ENCODE measurements at regions not wholly inside any gene's neighbourhood (a gene's known extent, or its start where the extent isn't known, plus 50 kb on each side); places are given as distances from the start of the nearest gene placed in this dataset.
A peak's percentile ranks its signal among the peaks of the same experiment; 100 is the strongest.

GRCh38 chr12:24742378-24742777 lies 206.5 kb downstream of the BCAT1 start:
- peak in 2 of 4 experiments; percentile 15 to 33 for DNase-seq (ENCODE audit: extremely low read depth in 1 of 4, low spot score in 3 of 4)
- ChIA-PET POLR2A (no interaction called here), CTCF (ENCODE audit: low intra/inter-chr PET ratio) (no interaction called here)
- peak; percentile 19 for FAIRE-seq
- Histone ChIP-seq H3K27ac (ENCODE audit: extremely low read depth, low read depth, low read length) (no peak overlapping the region), H3K4me3 (no peak overlapping the region), H3K79me2 (ENCODE audit: control insufficient read depth, insufficient read depth, low read length) (no peaks in the 10 kb centered on the region), H2AFZ (ENCODE audit: low read depth, low read length) (peak overlapping the region; percentile 34), H3K27me3 (ENCODE audit: control insufficient read depth in 2 of 2, insufficient read depth in 2 of 2, low read length in 2 of 2) (no peaks in the 10 kb centered on the region), H3K9me3 (replicated peaks; ENCODE audit: control insufficient read depth, insufficient read depth, low read depth, low read length) (no peaks in the 10 kb centered on the region), H3K9ac (ENCODE audit: insufficient read depth in 1 of 2, low read depth in 2 of 2, low read length in 2 of 2) (no peak overlapping the region), H3K9me1 (ENCODE audit: control insufficient read depth, insufficient read depth, low read length) (no peaks in the 10 kb centered on the region), H3K4me2 (ENCODE audit: insufficient read depth, low read length) (no peak overlapping the region), H3K36me3 (ENCODE audit: control insufficient read depth, insufficient read depth, low read length) (no peaks in the 10 kb centered on the region), H4K20me1 (replicated peaks; ENCODE audit: control insufficient read depth, insufficient read depth, low read length) (no peaks in the 10 kb centered on the region), H3K4me1 (replicated peaks in 1 of 2; ENCODE audit: control insufficient read depth in 2 of 2, insufficient read depth in 2 of 2, low read length in 2 of 2) (peaks cover 12 to 17% of the 10 kb centered on the region in 2 experiments; a peak in 4 of 5 replicates)
- peak; percentile 43; the same call in 2 of the 3 replicates for ATAC-seq
- WGBS (ENCODE audit: insufficient coverage, low coverage, missing lambda C conversion rate): 51% methylated on average over 5 of the region's 5 CpGs
- in situ Hi-C loops (cut with MboI): no loop called here
- BruUV-seq (replicated peaks): no TSS peak
- intact Hi-C loops (cut with micrococcal nuclease): no loop called here
- no peak for TF ChIP-seq POLR2G (IDR thresholded peaks at IDR 0.05; ENCODE audit: low read depth, low read length)
- no peak for TF ChIP-seq REST (IDR thresholded peaks at IDR 0.05; ENCODE audit: borderline replicate concordance)
- TF ChIP-seq REST (CRISPR knock-in tag; IDR thresholded peaks at IDR 0.05; ENCODE audit: low read depth): no peak
- TF ChIP-seq KLF13 (tag; IDR thresholded peaks at IDR 0.05; ENCODE audit: borderline replicate concordance, low read depth): no peak
- no peak for TF ChIP-seq L3MBTL2 (IDR thresholded peaks at IDR 0.05)
- TF ChIP-seq, protein P1, sequence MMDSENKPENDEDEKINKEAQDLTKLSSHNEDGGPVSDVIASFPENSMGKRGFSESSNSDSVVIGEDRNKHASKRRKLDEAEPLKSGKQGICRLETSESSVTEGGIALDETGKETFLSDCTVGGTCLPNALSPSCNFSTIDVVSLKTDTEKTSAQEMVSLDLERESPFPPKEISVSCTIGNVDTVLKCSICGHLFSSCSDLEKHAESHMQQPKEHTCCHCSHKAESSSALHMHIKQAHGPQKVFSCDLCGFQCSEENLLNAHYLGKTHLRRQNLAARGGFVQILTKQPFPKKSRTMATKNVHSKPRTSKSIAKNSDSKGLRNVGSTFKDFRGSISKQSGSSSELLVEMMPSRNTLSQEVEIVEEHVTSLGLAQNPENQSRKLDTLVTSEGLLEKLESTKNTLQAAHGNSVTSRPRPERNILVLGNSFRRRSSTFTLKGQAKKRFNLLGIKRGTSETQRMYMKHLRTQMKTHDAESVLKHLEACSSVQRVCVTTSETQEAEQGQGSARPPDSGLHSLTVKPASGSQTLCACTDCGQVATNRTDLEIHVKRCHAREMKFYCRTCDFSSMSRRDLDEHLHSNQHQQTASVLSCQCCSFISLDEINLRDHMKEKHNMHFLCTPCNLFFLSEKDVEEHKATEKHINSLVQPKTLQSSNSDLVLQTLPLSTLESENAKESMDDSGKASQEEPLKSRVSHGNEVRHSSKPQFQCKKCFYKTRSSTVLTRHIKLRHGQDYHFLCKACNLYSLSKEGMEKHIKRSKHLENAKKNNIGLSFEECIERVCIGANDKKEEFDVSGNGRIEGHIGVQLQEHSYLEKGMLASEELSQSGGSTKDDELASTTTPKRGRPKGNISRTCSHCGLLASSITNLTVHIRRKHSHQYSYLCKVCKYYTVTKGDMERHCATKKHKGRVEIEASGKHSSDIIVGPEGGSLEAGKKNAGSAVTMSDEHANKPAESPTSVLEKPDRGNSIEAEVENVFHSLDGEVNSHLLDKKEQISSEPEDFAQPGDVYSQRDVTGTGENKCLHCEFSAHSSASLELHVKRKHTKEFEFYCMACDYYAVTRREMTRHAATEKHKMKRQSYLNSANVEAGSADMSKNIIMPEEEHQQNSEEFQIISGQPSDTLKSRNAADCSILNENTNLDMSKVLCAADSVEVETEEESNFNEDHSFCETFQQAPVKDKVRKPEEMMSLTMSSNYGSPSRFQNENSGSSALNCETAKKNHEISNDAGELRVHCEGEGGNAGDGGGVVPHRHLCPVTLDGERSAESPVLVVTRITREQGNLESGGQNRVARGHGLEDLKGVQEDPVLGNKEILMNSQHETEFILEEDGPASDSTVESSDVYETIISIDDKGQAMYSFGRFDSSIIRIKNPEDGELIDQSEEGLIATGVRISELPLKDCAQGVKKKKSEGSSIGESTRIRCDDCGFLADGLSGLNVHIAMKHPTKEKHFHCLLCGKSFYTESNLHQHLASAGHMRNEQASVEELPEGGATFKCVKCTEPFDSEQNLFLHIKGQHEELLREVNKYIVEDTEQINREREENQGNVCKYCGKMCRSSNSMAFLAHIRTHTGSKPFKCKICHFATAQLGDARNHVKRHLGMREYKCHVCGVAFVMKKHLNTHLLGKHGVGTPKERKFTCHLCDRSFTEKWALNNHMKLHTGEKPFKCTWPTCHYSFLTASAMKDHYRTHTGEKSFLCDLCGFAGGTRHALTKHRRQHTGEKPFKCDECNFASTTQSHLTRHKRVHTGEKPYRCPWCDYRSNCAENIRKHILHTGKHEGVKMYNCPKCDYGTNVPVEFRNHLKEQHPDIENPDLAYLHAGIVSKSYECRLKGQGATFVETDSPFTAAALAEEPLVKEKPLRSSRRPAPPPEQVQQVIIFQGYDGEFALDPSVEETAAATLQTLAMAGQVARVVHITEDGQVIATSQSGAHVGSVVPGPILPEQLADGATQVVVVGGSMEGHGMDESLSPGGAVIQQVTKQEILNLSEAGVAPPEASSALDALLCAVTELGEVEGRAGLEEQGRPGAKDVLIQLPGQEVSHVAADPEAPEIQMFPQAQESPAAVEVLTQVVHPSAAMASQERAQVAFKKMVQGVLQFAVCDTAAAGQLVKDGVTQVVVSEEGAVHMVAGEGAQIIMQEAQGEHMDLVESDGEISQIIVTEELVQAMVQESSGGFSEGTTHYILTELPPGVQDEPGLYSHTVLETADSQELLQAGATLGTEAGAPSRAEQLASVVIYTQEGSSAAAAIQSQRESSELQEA (IDR thresholded peaks at IDR 0.05; ENCODE audit: low read depth): no peak
- no peak for TF ChIP-seq GTF2E2 (tag; IDR thresholded peaks at IDR 0.05)
